IMR-90 (cell line): ENCODE measurements at regions not wholly inside any gene's neighbourhood (a gene's known extent, or its start where the extent isn't known, plus 50 kb on each side); places are given as distances from the start of the nearest gene placed in this dataset.

Source experiments
- ATAC-seq: fragments of 200-7000 bp; cut with Tn5 transposase; 2 replicates; pipeline ENCODE4 v1.9.1; 2020; ENCODE audit warnings: low read depth, mild to moderate bottlenecking, moderate library complexity
- BruUV-seq: library from RNA; stranded (reverse); fragments of 400-500 nt; replicated peaks from 2 replicates; lab custom pipeline; 2021; lab: Mats Ljungman, UMichigan
- CTCF ChIA-PET: fragments of 300-600 bp; formaldehyde crosslinking; extraction: SDS; loops from one replicate; lab custom pipeline; 2021; ENCODE audit warnings: antibody characterized with exemption; lab: Yijun Ruan, JAX
- POLR2A ChIA-PET: fragments of 300-600 bp; sonication (Branson Sonifier 250); formaldehyde crosslinking; loops from one replicate; lab custom pipeline; 2022; ENCODE audit warnings: antibody characterized with exemption; ENCODE audit not compliant: unreplicated experiment; lab: Charles Lee
- DNase-seq: peaks from one replicate; pipeline ENCODE4 v3.0.0; 2013
- H2AFZ ChIP-seq: replicated peaks from 2 replicates; pipeline ENCODE3; 2013; ENCODE audit warnings: low read length, mild to moderate bottlenecking; ENCODE audit not compliant: poor library complexity
- H2AK5ac ChIP-seq: 2 replicates; pipeline ENCODE4 v1.6.1; 2013; ENCODE audit warnings: low read depth, low read length, inconsistent platforms
- H2AK9ac ChIP-seq: replicated peaks from 2 replicates; pipeline ENCODE3; 2013; ENCODE audit warnings: mild to moderate bottlenecking, low read depth, low read length, moderate library complexity; ENCODE audit not compliant: poor library complexity
- H2BK120ac ChIP-seq: 2 replicates; pipeline ENCODE4 v1.6.1; 2013; ENCODE audit warnings: low read depth, low read length, inconsistent platforms
- H2BK15ac ChIP-seq: 3 replicates; pipeline ENCODE4 v1.6.1; 2013; ENCODE audit warnings: low read depth, low read length, inconsistent platforms
- H2BK20ac ChIP-seq: 2 replicates; pipeline ENCODE4 v1.6.1; 2013; ENCODE audit warnings: low read depth, mild to moderate bottlenecking, inconsistent platforms, low read length, moderate library complexity
- H2BK5ac ChIP-seq: 2 replicates; pipeline ENCODE4 v1.6.1; 2013; ENCODE audit warnings: mild to moderate bottlenecking, low read depth, low read length, inconsistent platforms; ENCODE audit not compliant: poor library complexity, severe bottlenecking
- H3K14ac ChIP-seq: replicated peaks from 2 replicates; pipeline ENCODE4 v1.6.1; 2013; ENCODE audit warnings: low read depth, low read length, inconsistent platforms
- H3K18ac ChIP-seq: 2 replicates; pipeline ENCODE4 v1.6.1; 2013; ENCODE audit warnings: low read depth, low read length, control low read depth
- H3K23ac ChIP-seq: 2 replicates; pipeline ENCODE4 v1.6.1; 2013; ENCODE audit warnings: low read depth, low read length, inconsistent platforms
- H3K27ac ChIP-seq: 2 replicates; pipeline ENCODE4 v1.5.1; 2013; ENCODE audit warnings: mild to moderate bottlenecking, control low read depth, low read length; ENCODE audit not compliant: insufficient read depth
- H3K27me3 ChIP-seq: 2 replicates; pipeline ENCODE4 v1.6.1; 2013; ENCODE audit warnings: low read length; ENCODE audit not compliant: control insufficient read depth, insufficient read depth
- H3K36me3 ChIP-seq: 2 replicates; pipeline ENCODE4 v1.6.1; 2013; ENCODE audit warnings: low read length, mixed read lengths; ENCODE audit not compliant: control insufficient read depth, insufficient read depth
- H3K4ac ChIP-seq: 2 replicates; pipeline ENCODE4 v1.6.1; 2013; ENCODE audit warnings: low read depth, low read length, inconsistent platforms
- H3K4me1 ChIP-seq: 2 replicates; pipeline ENCODE4 v1.6.1; 2013; ENCODE audit warnings: low read length, mixed read lengths; ENCODE audit not compliant: control insufficient read depth, insufficient read depth
- H3K4me2 ChIP-seq: 2 replicates; pipeline ENCODE4 v1.6.1; 2013; ENCODE audit warnings: low read depth, mild to moderate bottlenecking, control low read depth, low read length, moderate library complexity
- H3K4me3 ChIP-seq: 2 replicates; pipeline ENCODE4 v1.5.1; 2013; ENCODE audit warnings: low read depth, mild to moderate bottlenecking, control low read depth, low read length, moderate library complexity; ENCODE audit not compliant: insufficient read depth
- H3K56ac ChIP-seq: 2 replicates; pipeline ENCODE4 v1.6.1; 2013; ENCODE audit warnings: low read length, inconsistent platforms; ENCODE audit not compliant: insufficient read depth; ENCODE audit errors: extremely low read depth
- H3K79me1 ChIP-seq, 2 experiments: 2 replicates each; pipeline ENCODE4 v1.6.1; 2013; ENCODE audit warnings: low read length in 2 of 2, inconsistent platforms in 1 of 2, low read depth in 1 of 2
- H3K9ac ChIP-seq: 2 replicates; pipeline ENCODE4 v1.6.1; 2013; ENCODE audit warnings: low read depth, low read length, control low read depth
- H3K9me1 ChIP-seq: 2 replicates; pipeline ENCODE4 v1.6.1; 2013; ENCODE audit warnings: low read length, inconsistent platforms; ENCODE audit not compliant: insufficient read depth
- H3K9me3 ChIP-seq: 2 replicates; pipeline ENCODE4 v1.6.1; 2013; ENCODE audit warnings: low read length; ENCODE audit not compliant: control insufficient read depth, insufficient read depth
- H4K20me1 ChIP-seq: 2 replicates; pipeline ENCODE4 v1.6.1; 2013; ENCODE audit warnings: low read length, inconsistent platforms; ENCODE audit not compliant: insufficient read depth
- H4K5ac ChIP-seq: 2 replicates; pipeline ENCODE4 v1.6.1; 2013; ENCODE audit warnings: mild to moderate bottlenecking, low read depth, low read length, control low read depth
- H4K8ac ChIP-seq, 2 experiments: 2 replicates each; pipeline ENCODE4 v1.6.1; 2013; ENCODE audit warnings: low read depth in 2 of 2, low read length in 2 of 2, control low read depth in 1 of 2, inconsistent platforms in 1 of 2
- H4K91ac ChIP-seq: 2 replicates; pipeline ENCODE4 v1.6.1; 2013; ENCODE audit warnings: low read depth, low read length, inconsistent platforms; ENCODE audit not compliant: insufficient read depth
- FOS ChIP-seq: fragments of 150-350 bp; IDR thresholded peaks from 2 replicates; pipeline ENCODE4 v1.6.1; 2016; ENCODE audit warnings: low read depth, low read length
- NFE2L2 ChIP-seq: fragments of 150-350 bp; IDR thresholded peaks from 2 replicates; pipeline ENCODE4 v1.6.1; 2016; ENCODE audit warnings: low read depth, mild to moderate bottlenecking, low read length
- POLR2A ChIP-seq: IDR thresholded peaks from 2 replicates; pipeline ENCODE4 v1.6.1; 2012; ENCODE audit warnings: mild to moderate bottlenecking, low read depth, low read length
- RAD21 ChIP-seq: IDR thresholded peaks from 2 replicates; pipeline ENCODE4 v1.6.1; 2012; ENCODE audit warnings: low read length, improper control_type of control experiment
- RCOR1 ChIP-seq: IDR thresholded peaks from 2 replicates; pipeline ENCODE4 v1.6.1; 2012; ENCODE audit warnings: mild to moderate bottlenecking, low read length, improper control_type of control experiment; ENCODE audit not compliant: insufficient replicate concordance
- RFX5 ChIP-seq: IDR thresholded peaks from 2 replicates; pipeline ENCODE4 v1.8.0; 2012; ENCODE audit warnings: low read depth, mild to moderate bottlenecking, low read length, moderate library complexity
- dilution Hi-C: fragments of 300-500 bp; cut with HindIII; formaldehyde crosslinking; loops from one replicate; pipeline ENCODE4 v1.14.3; 2018; ENCODE audit warnings: low sequenced_read_pairs; ENCODE audit not compliant: unreplicated experiment
- in situ Hi-C: fragments of 300-500 bp; cut with MboI; formaldehyde crosslinking; loops from 3 replicates; pipeline ENCODE4 v1.14.3; 2019; ENCODE audit warnings: low sequenced_read_pairs, inconsistent platforms, mixed read lengths
- intact Hi-C: fragments of 100-400 bp; cut with micrococcal nuclease; formaldehyde crosslinking; loops from 2 replicates; pipeline ENCODE4 v1.10.0; 2022

GRCh38 chr5:112642885-112643284, 94.8 kb upstream of the APC start:
- intact Hi-C loops, result no loop called here
- H3K4me1 ChIP-seq, result no peaks in the 10 kb centered on the region
- no peak for TF ChIP-seq RAD21
- TF ChIP-seq RFX5, result no peak
- no peak for TF ChIP-seq NFE2L2
- no peak for TF ChIP-seq POLR2A
- TF ChIP-seq RCOR1, result no peak
- no peak for TF ChIP-seq FOS
- in situ Hi-C loops, result no loop called here
- H2BK120ac ChIP-seq, result no peak overlapping the region
- no peak overlapping the region for H3K9ac ChIP-seq
- ChIA-PET CTCF (interaction anchor here (0.7 kb wide), 1 partner anchor 26 kb away, joined by 3 read pairs; no protein-coding TSS in a partner anchor), POLR2A (no interaction called here)
- no peak overlapping the region for H4K8ac ChIP-seq
- no peak overlapping the region for H3K23ac ChIP-seq
- no peak overlapping the region for H3K14ac ChIP-seq
- dilution Hi-C loops, result no loop called here
- no peak overlapping the region for H2AFZ ChIP-seq
- BruUV-seq, result no TSS peak
- peaks cover 2% of the 10 kb centered on the region; the same call in 1 of the 2 replicates for H3K27me3 ChIP-seq
- no peak overlapping the region for H4K5ac ChIP-seq
- no peak overlapping the region for H3K4me2 ChIP-seq
- H3K56ac ChIP-seq, result no peak overlapping the region
- H3K4ac ChIP-seq, result no peak overlapping the region
- no peaks in the 10 kb centered on the region for H3K36me3 ChIP-seq
- no peak overlapping the region for H3K27ac ChIP-seq
- no peaks in the 10 kb centered on the region for H3K9me3 ChIP-seq
- H2AK9ac ChIP-seq, result no peak overlapping the region
- H3K79me1 ChIP-seq, result no peaks in the 10 kb centered on the region
- no peak overlapping the region for H3K18ac ChIP-seq
- H2BK5ac ChIP-seq, result no peak overlapping the region
- no peak overlapping the region for H2BK20ac ChIP-seq
- no peaks in the 10 kb centered on the region for H4K20me1 ChIP-seq
- no peak overlapping the region for H2AK5ac ChIP-seq
- H2BK15ac ChIP-seq, result no peak overlapping the region
- ATAC-seq (no peak), DNase-seq (no peak)
- H4K91ac ChIP-seq, result no peak overlapping the region
- H3K9me1 ChIP-seq, result no peaks in the 10 kb centered on the region
- no peak overlapping the region for H3K4me3 ChIP-seq
